ENCODE measurements at regions not wholly inside any gene's neighbourhood (a gene's known extent, or its start where the extent isn't known, plus 50 kb on each side); places are given as distances from the start of the nearest gene placed in this dataset.

DNA sequence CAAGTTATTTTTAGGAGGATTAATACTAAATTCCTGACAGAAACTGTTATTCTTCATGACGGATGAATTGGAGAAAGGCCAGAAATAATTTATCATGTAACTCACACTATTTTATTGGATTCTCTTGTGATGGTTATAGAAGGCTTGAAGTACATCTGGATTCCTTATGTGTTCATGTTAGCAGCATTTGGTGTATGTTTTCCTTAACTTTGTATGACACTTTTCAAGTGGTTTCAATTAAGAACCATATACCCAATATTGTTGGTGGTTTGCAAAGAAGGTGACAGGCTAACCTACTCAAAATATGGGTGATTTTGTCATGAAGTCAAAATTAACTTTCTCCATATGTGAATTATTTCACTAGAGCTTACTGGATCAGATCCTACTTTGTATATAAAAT, 532.2 kb upstream of the CNTNAP2 start:
- Histone ChIP-seq H3K36me3 (ENCODE audit: insufficient read depth) (peaks cover 3% of the 10 kb centered on the region; the same call in 1 of the 2 replicates), H3K4me2 (no peak overlapping the region), H3K9me2 (ENCODE audit: insufficient read depth) (no peaks in the 10 kb centered on the region), H2AFZ (no peak overlapping the region), H3F3A (replicated peaks; ENCODE audit: low read depth) (no peaks in the 10 kb centered on the region), H3K27me3 (ENCODE audit: insufficient read depth) (no peaks in the 10 kb centered on the region), H3K27ac (ENCODE audit: low read depth) (no peak overlapping the region), H4K20me1 (replicated peaks; ENCODE audit: insufficient read depth) (no peaks in the 10 kb centered on the region), H3K4me3 (no peak overlapping the region), H3K4me1 (ENCODE audit: insufficient read depth) (no peaks in the 10 kb centered on the region), H3K79me2 (replicated peaks; ENCODE audit: insufficient read depth) (no peaks in the 10 kb centered on the region)
- TF ChIP-seq, protein P1, sequence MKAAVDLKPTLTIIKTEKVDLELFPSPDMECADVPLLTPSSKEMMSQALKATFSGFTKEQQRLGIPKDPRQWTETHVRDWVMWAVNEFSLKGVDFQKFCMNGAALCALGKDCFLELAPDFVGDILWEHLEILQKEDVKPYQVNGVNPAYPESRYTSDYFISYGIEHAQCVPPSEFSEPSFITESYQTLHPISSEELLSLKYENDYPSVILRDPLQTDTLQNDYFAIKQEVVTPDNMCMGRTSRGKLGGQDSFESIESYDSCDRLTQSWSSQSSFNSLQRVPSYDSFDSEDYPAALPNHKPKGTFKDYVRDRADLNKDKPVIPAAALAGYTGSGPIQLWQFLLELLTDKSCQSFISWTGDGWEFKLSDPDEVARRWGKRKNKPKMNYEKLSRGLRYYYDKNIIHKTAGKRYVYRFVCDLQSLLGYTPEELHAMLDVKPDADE (IDR thresholded peaks at IDR 0.05) = no peak
- TF ChIP-seq STAT1 (IDR thresholded peaks at IDR 0.05; ENCODE audit: unreplicated experiment) (no peak), ZNF331 (CRISPR knock-in tag; IDR thresholded peaks at IDR 0.05; ENCODE audit: low read depth) (no peak), ZNF114 (CRISPR knock-in tag; IDR thresholded peaks at IDR 0.05) (no peak), EZH2 (IDR thresholded peaks at IDR 0.05; ENCODE audit: low read depth, unreplicated experiment) (no peak), JUNB (IDR thresholded peaks at IDR 0.05; ENCODE audit: unreplicated experiment) (no peak), EZH2phosphoT487 (IDR thresholded peaks at IDR 0.05; ENCODE audit: unreplicated experiment) (no peak), NANOG (IDR thresholded peaks at IDR 0.05; ENCODE audit: borderline replicate concordance) (no peak), POLR2AphosphoS5 (IDR thresholded peaks at IDR 0.05; ENCODE audit: low read depth) (no peak), CREB1 (CRISPR knock-in tag; IDR thresholded peaks at IDR 0.05; ENCODE audit: low read depth) (no peak)
- TF ChIP-seq, protein P2, sequence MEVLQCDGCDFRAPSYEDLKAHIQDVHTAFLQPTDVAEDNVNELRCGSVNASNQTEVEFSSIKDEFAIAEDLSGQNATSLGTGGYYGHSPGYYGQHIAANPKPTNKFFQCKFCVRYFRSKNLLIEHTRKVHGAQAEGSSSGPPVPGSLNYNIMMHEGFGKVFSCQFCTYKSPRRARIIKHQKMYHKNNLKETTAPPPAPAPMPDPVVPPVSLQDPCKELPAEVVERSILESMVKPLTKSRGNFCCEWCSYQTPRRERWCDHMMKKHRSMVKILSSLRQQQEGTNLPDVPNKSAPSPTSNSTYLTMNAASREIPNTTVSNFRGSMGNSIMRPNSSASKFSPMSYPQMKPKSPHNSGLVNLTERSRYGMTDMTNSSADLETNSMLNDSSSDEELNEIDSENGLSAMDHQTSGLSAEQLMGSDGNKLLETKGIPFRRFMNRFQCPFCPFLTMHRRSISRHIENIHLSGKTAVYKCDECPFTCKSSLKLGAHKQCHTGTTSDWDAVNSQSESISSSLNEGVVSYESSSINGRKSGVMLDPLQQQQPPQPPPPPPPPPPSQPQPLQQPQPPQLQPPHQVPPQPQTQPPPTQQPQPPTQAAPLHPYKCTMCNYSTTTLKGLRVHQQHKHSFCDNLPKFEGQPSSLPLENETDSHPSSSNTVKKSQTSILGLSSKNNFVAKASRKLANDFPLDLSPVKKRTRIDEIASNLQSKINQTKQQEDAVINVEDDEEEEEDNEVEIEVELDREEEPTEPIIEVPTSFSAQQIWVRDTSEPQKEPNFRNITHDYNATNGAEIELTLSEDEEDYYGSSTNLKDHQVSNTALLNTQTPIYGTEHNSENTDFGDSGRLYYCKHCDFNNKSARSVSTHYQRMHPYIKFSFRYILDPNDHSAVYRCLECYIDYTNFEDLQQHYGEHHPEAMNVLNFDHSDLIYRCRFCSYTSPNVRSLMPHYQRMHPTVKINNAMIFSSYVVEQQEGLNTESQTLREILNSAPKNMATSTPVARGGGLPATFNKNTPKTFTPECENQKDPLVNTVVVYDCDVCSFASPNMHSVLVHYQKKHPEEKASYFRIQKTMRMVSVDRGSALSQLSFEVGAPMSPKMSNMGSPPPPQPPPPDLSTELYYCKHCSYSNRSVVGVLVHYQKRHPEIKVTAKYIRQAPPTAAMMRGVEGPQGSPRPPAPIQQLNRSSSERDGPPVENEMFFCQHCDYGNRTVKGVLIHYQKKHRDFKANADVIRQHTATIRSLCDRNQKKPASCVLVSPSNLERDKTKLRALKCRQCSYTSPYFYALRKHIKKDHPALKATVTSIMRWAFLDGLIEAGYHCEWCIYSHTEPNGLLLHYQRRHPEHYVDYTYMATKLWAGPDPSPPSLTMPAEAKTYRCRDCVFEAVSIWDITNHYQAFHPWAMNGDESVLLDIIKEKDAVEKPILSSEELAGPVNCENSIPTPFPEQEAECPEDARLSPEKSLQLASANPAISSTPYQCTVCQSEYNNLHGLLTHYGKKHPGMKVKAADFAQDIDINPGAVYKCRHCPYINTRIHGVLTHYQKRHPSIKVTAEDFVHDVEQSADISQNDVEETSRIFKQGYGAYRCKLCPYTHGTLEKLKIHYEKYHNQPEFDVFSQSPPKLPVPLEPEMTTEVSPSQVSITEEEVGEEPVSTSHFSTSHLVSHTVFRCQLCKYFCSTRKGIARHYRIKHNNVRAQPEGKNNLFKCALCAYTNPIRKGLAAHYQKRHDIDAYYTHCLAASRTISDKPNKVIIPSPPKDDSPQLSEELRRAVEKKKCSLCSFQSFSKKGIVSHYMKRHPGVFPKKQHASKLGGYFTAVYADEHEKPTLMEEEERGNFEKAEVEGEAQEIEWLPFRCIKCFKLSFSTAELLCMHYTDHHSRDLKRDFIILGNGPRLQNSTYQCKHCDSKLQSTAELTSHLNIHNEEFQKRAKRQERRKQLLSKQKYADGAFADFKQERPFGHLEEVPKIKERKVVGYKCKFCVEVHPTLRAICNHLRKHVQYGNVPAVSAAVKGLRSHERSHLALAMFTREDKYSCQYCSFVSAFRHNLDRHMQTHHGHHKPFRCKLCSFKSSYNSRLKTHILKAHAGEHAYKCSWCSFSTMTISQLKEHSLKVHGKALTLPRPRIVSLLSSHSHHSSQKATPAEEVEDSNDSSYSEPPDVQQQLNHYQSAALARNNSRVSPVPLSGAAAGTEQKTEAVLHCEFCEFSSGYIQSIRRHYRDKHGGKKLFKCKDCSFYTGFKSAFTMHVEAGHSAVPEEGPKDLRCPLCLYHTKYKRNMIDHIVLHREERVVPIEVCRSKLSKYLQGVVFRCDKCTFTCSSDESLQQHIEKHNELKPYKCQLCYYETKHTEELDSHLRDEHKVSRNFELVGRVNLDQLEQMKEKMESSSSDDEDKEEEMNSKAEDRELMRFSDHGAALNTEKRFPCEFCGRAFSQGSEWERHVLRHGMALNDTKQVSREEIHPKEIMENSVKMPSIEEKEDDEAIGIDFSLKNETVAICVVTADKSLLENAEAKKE (CRISPR knock-in tag; IDR thresholded peaks at IDR 0.05) = no peak
- TF ChIP-seq, protein P3, sequence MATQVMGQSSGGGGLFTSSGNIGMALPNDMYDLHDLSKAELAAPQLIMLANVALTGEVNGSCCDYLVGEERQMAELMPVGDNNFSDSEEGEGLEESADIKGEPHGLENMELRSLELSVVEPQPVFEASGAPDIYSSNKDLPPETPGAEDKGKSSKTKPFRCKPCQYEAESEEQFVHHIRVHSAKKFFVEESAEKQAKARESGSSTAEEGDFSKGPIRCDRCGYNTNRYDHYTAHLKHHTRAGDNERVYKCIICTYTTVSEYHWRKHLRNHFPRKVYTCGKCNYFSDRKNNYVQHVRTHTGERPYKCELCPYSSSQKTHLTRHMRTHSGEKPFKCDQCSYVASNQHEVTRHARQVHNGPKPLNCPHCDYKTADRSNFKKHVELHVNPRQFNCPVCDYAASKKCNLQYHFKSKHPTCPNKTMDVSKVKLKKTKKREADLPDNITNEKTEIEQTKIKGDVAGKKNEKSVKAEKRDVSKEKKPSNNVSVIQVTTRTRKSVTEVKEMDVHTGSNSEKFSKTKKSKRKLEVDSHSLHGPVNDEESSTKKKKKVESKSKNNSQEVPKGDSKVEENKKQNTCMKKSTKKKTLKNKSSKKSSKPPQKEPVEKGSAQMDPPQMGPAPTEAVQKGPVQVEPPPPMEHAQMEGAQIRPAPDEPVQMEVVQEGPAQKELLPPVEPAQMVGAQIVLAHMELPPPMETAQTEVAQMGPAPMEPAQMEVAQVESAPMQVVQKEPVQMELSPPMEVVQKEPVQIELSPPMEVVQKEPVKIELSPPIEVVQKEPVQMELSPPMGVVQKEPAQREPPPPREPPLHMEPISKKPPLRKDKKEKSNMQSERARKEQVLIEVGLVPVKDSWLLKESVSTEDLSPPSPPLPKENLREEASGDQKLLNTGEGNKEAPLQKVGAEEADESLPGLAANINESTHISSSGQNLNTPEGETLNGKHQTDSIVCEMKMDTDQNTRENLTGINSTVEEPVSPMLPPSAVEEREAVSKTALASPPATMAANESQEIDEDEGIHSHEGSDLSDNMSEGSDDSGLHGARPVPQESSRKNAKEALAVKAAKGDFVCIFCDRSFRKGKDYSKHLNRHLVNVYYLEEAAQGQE (IDR thresholded peaks at IDR 0.05; ENCODE audit: unreplicated experiment) = no peak
- TF ChIP-seq, protein P4, sequence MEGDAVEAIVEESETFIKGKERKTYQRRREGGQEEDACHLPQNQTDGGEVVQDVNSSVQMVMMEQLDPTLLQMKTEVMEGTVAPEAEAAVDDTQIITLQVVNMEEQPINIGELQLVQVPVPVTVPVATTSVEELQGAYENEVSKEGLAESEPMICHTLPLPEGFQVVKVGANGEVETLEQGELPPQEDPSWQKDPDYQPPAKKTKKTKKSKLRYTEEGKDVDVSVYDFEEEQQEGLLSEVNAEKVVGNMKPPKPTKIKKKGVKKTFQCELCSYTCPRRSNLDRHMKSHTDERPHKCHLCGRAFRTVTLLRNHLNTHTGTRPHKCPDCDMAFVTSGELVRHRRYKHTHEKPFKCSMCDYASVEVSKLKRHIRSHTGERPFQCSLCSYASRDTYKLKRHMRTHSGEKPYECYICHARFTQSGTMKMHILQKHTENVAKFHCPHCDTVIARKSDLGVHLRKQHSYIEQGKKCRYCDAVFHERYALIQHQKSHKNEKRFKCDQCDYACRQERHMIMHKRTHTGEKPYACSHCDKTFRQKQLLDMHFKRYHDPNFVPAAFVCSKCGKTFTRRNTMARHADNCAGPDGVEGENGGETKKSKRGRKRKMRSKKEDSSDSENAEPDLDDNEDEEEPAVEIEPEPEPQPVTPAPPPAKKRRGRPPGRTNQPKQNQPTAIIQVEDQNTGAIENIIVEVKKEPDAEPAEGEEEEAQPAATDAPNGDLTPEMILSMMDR (conservative IDR thresholded peaks at IDR 0.05; ENCODE audit: low read depth in 2 of 2) = no peak
- Mint-ChIP-seq H3K36me3 (ENCODE audit: low read depth) (peaks cover 6% of the 10 kb centered on the region; the same call in 2 of the 3 replicates), H3K27me3 (ENCODE audit: insufficient read depth, low read depth, poor library complexity) (peaks cover 5% of the 10 kb centered on the region), H3K9me3 (peaks cover 68% of the 10 kb centered on the region), H3K4me1 (no peaks in the 10 kb centered on the region), H3K27ac (no peak overlapping the region), H3K4me3 (no peak overlapping the region)
- ATAC-seq = no peak
- no peak for DNase-seq (ENCODE audit: low spot score)

Data from GM23338 (cell line).